ENCODE measurements at regions not wholly inside any gene's neighbourhood (a gene's known extent, or its start where the extent isn't known, plus 50 kb on each side); places are given as distances from the start of the nearest gene placed in this dataset.

DNA sequence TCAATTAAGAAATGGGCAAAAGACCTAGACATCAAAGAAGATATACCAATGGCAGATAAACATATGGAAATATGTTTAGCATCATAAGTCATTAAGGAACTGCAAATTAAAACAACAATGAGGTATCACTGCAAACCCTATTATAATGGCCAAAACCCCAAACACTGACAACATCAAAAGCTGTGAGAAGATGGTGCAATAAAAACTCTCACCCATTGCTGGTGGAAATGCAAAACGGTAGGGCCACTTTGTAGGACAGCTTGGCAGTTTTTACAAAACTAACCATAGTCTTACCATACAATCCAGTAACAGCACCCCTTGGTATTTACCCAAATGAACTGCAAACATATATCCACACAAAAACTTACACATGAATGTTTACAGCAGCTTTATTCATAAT lies 213.1 kb downstream of the UBE2E3 start:
- no peak for DNase-seq

- DNase-seq, result no peak
Measured at GRCh38 chr2:181196401-181196800, 216.0 kb downstream of the UBE2E3 start.

DNA sequence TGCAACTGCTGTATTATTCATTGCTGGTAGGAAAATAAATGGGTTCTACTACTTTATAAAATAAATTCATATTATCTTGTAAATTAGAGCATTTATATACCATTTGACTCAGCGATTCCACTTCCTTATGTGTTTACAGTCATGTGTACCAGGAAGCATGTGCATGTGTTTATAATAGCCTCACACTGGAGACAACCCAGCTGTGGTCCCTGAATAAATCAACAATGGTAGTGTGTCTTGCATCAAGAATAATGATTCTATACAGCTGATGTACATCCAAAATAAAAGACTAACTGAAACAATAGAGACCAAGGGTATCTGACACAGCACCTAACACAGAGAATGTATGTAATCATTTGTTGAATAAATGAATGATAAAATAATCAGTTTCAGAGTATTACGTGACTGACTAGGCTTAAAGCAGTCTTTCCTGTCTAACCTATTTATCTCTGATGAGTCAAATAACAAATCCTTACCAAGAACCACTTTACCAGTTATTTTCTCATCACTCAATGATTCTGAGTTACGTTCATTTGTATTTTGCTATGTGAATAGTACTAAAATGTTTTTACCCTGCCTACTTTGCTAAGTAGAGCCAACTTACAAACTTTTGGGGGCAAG lies 216.8 kb downstream of the UBE2E3 start:
- DNase-seq, result no peak

- DNase-seq, result no peak
Measured at GRCh38 chr2:181198183-181198864, 217.9 kb downstream of the UBE2E3 start.

GRCh38 chr2:181203412-181203811 lies 223.0 kb downstream of the UBE2E3 start:
- no peak for DNase-seq

- no peak for DNase-seq
Measured at GRCh38 chr2:181203916-181204315, 223.5 kb downstream of the UBE2E3 start.

DNA sequence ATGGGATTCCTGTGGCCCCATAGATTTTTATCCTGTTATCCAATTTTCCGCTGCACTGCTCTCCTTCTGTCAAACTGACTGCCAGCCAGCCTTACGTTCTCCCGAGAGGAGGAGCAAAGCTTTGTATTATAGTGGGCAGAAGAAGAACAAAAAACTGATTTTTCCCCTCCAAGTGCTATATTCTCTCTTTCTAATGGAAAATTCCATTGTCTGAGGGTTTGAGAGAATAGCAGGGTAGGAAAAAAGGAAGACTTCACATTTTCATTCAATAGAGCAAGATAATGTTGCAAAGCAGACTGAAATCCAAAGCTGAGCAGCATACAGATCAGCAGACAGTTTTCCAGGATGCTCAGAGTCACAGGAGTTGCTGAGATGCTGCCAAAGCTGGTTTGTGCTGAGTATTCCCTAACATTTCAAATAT lies 238.0 kb downstream of the UBE2E3 start:
- DNase-seq, result no peak

DNA sequence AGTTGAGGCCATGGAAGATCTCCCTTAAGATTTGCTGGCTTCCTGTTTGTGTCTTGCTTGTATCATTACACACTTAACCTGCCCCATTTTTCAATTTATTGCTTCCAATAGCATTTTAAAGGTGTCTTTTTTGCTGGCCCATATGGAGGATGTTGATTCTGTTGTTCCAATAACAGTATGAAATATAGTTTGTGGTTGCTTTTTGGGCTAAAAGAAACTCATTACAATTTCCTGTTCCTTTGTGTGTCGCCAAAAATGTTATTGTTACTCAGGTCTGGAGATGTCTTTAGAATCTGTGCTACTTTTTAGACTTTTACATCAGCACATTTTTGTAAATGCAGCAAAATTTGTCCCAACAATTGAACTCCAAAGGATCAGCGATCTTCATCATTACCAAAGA lies 234.0 kb upstream of the ITGA4 start:
- no peak for DNase-seq

- DNase-seq, result no peak
Measured at GRCh38 chr2:181224866-181225265, 232.3 kb upstream of the ITGA4 start.

- DNase-seq, result no peak
Measured at GRCh38 chr2:181228661-181229060, 228.5 kb upstream of the ITGA4 start.

- no peak for DNase-seq
Measured at GRCh38 chr2:181231151-181231550, 226.0 kb upstream of the ITGA4 start.

- no peak for DNase-seq
Measured at GRCh38 chr2:181231886-181232621, 225.1 kb upstream of the ITGA4 start.

DNA sequence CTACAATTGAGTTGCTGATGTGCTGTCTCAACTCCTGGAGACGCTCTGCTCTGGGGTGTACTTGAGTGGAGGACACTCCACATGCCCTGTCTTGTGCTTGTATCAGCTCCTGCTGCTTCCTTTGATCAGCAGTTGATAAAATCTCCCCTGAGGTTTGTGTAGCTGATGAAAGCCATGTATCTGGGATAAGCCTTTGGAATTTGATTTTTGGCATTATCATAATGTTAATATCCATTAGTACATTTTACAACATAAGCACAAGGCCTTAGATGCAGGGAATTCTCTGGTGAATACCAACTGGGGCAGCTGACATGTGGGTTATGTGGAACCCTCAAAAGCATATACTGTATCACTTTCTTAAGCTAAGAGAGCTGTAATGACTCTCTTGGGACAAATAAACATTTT lies 222.7 kb upstream of the ITGA4 start:
- no peak for DNase-seq

DNA sequence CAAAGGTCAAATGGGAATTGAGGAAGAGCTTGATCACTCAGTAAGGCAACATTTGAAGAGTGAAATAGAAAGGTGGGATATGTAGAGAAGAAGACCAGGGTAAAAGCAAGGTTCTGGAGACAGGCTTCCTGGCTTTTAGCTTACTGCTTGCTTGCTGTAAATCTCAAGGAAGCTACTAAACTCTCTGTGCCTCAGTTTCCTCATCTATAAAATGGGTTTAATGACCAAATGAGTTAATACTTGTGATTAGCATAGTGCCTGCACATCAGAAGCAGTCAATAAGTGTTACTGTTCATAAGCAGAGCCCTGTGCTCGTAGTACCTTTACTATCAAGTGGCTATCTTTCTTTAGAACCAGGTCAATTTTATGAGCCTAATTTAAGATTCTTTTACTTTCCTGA lies 222.2 kb upstream of the ITGA4 start:
- DNase-seq, result no peak

- no peak for DNase-seq
Measured at GRCh38 chr2:181235683-181236459, 221.3 kb upstream of the ITGA4 start.

DNA sequence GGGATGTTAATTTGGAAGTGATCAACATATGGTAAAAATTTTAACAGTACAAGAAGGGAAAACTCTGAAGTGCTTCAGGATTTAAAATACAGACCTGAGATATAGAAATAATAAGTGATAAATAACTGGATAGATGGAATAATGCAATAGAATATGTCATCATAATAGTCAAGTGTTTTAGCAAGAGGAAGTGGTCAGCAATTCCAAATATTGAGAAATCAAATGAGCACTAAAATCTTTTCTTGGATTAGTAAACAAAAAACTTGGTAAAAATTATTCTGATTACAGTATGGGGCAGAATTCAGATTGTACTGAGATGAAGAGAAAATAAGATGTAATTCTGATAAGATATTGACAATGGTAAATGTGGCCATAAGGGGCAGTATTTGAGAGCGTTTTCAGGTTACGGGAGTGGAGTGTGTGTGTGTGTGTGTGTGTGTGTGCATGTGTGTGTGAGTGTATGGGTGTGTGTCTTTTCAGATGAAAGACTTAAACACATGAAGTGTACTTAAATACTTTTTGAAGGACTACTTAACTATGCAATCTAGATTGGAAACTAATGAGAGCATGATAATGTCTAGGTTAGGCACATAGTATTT lies 217.9 kb upstream of the ITGA4 start:
- peak; percentile 18 for DNase-seq

DNA sequence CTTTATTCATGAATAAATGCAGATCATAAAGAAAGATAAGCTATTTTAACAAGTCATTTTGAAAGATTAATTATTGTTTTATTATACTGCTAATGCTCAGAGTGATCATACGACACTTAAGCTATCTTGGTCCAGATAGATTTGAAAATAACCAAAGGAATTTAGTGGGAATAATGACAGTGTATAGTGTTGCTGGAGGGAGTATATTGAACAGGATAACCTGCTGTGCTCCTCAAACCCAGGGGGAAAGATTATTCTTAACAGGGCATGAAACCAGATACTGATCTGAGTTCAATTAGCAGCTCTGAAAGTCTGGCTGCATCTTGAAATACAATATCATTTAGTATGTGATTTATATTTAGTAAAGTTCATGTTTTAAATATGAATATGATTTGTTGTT lies 216.3 kb upstream of the ITGA4 start:
- DNase-seq, result no peak

GRCh38 chr2:181241366-181241765 lies 215.8 kb upstream of the ITGA4 start:
- DNase-seq, result no peak

DNA sequence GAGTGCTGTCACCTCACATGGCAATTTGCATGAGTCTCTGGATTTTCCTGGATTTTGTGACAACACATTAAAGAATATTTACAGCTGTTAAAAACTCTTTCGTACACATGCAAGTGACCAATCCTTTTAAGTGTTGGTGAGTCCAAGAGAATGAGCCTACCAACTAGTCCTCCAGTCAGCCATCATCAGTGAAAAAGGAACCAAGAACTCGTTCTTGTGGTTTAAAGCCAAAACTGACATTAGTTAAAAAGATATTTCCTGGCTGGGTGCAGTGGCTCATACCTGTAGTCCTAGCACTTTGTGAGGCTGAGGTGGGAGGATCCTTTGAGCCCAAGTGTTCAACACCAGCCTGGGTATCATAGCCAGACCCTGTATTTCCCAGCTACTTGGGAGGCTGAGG lies 215.4 kb upstream of the ITGA4 start:
- peak; percentile 20 for DNase-seq

- no peak for DNase-seq
Measured at GRCh38 chr2:181242262-181242661, 214.9 kb upstream of the ITGA4 start.

DNA sequence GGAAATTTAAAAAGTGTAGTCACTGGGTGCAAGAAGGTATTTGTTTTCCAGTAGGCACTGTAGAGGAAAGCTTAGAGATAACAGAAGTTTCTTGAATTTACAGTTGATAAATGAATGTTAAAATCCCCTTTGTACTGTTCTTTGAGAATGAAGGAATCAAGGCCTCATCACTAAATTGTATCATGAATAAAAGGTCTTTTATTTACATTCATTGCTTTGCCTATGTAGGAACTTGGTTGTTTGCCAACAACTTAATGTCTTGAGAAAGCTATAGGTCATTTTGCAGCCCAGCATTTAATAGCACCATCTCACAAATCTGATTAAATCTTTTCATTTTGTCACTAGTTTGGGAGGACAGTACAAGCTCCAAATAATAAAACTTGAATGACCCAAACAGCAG lies 213.9 kb upstream of the ITGA4 start:
- DNase-seq, result no peak

GRCh38 chr2:181250691-181251090 lies 206.5 kb upstream of the ITGA4 start:
- DNase-seq, result no peak
